Suprapubic skin (tissue), 3 donors: ENCODE measurements at regions not wholly inside any gene's neighbourhood (a gene's known extent, or its start where the extent isn't known, plus 50 kb on each side); places are given as distances from the start of the nearest gene placed in this dataset.

Source experiments
- POLR2A ChIP-seq, 2 donors: fragments of 450-650 bp; IDR thresholded peaks; one replicate each; pipeline ENCODE4 v1.6.1; 2017; ENCODE audit warnings: antibody characterized with exemption in 2 of 2, mild to moderate bottlenecking in 2 of 2, moderate library complexity in 2 of 2
- TF ChIP-seq, protein P1 (sequence below), 2 donors: fragments of 200-600 bp in 1 of 2; fragments of 450-650 bp in 1 of 2; sonication (generic) in 1 of 2; IDR thresholded peaks; one replicate each; pipeline ENCODE4 v1.5.1; 2016 to 2019; ENCODE audit warnings: antibody characterized with exemption in 2 of 2, mild to moderate bottlenecking in 1 of 2, moderate library complexity in 1 of 2

DNA sequence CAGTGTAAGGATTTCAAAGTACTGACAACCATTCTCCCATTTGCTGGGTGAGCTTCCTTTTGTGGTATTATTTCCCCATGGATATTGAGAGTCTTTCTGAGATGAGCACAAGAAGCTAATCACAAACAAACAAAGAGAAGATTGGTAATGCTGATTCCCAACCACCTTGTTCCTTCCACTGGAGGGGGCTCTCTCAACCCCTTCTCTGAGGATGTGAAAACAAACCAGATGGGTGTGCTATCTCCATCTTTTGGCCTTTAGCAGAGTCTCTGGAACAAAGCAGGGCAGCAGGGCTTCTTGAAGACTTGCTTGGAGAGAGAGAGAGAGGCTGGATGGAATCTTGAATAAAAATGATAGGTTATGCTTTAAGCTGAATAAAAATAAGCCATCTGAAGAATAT, 576.7 kb upstream of the ZNF462 start:
- no peak for TF ChIP-seq POLR2A (IDR thresholded peaks at IDR 0.05)
- TF ChIP-seq, protein P1, sequence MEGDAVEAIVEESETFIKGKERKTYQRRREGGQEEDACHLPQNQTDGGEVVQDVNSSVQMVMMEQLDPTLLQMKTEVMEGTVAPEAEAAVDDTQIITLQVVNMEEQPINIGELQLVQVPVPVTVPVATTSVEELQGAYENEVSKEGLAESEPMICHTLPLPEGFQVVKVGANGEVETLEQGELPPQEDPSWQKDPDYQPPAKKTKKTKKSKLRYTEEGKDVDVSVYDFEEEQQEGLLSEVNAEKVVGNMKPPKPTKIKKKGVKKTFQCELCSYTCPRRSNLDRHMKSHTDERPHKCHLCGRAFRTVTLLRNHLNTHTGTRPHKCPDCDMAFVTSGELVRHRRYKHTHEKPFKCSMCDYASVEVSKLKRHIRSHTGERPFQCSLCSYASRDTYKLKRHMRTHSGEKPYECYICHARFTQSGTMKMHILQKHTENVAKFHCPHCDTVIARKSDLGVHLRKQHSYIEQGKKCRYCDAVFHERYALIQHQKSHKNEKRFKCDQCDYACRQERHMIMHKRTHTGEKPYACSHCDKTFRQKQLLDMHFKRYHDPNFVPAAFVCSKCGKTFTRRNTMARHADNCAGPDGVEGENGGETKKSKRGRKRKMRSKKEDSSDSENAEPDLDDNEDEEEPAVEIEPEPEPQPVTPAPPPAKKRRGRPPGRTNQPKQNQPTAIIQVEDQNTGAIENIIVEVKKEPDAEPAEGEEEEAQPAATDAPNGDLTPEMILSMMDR (IDR thresholded peaks at IDR 0.05): no peak
